ENCODE measurements at regions not wholly inside any gene's neighbourhood (a gene's known extent, or its start where the extent isn't known, plus 50 kb on each side); places are given as distances from the start of the nearest gene placed in this dataset.

DNA sequence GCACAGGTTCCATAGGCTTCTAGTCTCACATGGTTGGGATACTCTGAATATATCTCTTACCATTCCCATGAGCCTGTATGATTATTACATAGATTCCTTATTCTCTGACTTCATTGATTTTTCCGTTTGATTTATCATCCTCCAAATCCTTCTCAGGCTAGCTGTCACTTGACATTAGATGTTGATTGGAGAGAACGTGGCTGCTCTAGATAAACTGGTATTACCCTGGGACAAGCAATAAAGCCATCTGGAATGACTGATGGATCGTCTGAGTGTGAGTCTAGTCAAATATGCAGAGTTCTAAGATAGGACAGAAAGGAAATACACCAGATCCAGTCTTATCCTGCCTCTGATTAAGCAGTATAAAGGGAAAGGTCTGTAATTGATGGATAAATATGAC, 325.6 kb upstream of the EPHA4 start:
- no peak for TF ChIP-seq EZH2phosphoT487 (conservative IDR thresholded peaks at IDR 0.05; ENCODE audit: low read length)
- TF ChIP-seq, protein P1, sequence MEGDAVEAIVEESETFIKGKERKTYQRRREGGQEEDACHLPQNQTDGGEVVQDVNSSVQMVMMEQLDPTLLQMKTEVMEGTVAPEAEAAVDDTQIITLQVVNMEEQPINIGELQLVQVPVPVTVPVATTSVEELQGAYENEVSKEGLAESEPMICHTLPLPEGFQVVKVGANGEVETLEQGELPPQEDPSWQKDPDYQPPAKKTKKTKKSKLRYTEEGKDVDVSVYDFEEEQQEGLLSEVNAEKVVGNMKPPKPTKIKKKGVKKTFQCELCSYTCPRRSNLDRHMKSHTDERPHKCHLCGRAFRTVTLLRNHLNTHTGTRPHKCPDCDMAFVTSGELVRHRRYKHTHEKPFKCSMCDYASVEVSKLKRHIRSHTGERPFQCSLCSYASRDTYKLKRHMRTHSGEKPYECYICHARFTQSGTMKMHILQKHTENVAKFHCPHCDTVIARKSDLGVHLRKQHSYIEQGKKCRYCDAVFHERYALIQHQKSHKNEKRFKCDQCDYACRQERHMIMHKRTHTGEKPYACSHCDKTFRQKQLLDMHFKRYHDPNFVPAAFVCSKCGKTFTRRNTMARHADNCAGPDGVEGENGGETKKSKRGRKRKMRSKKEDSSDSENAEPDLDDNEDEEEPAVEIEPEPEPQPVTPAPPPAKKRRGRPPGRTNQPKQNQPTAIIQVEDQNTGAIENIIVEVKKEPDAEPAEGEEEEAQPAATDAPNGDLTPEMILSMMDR (IDR thresholded peaks at IDR 0.05; ENCODE audit: insufficient read depth, low read length, poor library complexity, severe bottlenecking), result no peak
